ENCODE measurements at regions not wholly inside any gene's neighbourhood (a gene's known extent, or its start where the extent isn't known, plus 50 kb on each side); places are given as distances from the start of the nearest gene placed in this dataset.

- DNase-seq (ENCODE audit: low spot score), result no peak
Observed at GRCh38 chr11:101211407-101211975, 81.9 kb upstream of the PGR start.

DNA sequence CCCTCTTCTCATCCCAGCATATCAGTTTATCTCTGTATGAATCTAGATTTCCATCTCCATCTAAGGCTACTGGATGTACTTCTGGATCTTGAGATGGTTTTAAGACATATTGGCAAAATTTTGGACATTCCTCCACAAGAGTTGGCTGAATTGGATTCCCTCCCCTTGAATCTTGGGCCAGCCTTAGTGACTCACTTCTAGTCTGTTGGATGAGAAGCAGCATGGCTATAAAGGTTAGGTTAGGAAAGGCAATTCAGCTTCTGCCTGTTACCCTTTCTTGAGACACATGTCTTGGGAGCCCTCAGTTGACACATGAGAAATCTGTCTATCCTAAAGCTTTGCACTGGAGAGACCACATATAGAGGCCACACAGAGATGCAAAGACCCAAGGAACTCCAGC is 73.0 kb upstream of the PGR start:
- DNase-seq (ENCODE audit: low spot score), result no peak

- DNase-seq (ENCODE audit: low spot score), result no peak
Observed at GRCh38 chr11:101199416-101199815, 69.8 kb upstream of the PGR start.

DNA sequence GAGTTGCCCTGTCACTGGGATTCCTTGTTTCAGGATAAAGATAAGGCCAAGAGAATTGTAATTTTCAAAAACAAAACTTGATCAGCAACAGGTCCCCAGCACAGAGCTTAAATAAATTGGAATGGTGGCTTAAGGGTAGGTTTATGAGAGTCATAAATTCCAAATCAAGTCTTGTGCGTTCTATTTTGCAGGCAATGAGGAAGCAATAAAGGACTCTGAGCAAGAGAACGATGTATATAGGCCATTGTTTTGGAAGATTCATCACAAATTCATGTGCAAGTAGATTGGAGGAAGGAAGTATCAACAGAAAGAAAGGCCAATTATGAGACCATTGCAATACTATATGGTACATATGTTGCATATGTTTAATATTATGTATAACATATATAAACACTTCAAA is 65.7 kb upstream of the PGR start:
- DNase-seq (ENCODE audit: low spot score), result no peak

DNA sequence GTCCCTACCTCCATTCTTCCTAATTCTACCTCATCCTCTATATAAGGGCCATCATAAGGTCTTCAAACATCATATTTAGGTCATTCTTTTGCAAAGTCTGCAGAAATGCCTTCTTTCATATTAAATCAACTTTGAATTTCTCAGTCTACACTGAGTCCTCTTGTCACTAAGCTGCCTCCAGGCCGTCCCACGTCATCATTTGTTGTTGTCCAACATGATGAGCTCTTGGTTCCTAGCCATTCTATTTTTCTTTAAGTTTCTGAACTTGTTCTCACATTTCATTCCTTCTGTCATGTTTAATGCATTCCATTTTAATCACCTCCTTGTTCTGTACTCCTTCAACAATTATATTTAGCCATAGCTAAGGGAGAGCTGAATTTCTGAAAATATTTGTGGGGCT is 59.2 kb upstream of the PGR start:
- no peak for DNase-seq (ENCODE audit: low spot score)

- no peak for DNase-seq (ENCODE audit: low spot score)
Observed at GRCh38 chr11:101188173-101188572, 58.6 kb upstream of the PGR start.

DNA sequence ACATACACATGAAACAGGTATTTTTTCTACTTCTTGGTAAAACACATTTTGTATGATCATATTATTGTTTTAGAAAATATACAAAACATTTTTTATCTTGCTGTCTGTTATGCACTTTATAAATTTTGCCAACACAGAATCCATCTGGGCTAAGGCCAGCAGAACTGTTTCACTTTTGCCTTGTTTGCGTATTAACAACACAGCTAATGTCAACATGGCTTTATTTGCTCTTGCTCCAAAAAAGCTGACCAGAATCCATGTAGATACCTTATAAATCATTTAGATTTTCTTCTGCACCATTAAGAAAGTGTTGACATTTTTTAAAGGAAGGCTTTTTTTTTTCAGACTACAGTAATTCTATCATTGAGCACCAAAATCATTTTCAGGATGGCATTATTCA is 58.1 kb upstream of the PGR start:
- DNase-seq (ENCODE audit: low spot score), result no peak

- DNase-seq (ENCODE audit: low spot score), result no peak
Observed at GRCh38 chr11:101185985-101186384, 56.4 kb upstream of the PGR start.

DNA sequence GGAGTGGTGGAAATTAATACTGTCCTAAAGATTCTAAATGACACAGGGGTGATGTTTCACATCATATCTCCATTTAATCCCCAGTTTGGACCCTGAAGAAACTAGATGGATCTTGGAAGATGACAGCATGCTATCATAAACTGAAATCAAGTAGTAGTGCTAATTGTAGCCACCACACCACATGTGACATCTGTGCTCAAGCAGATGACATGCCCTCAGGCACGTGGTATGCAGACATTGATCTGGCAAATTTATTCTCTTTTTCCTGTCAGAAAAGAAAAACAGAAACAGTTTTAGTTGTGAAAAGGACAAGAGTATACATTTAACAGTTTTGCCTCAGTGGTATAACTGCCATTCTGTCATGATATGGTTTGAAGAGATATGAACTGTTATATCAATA is 52.9 kb upstream of the PGR start:
- no peak for DNase-seq (ENCODE audit: low spot score)

DNA sequence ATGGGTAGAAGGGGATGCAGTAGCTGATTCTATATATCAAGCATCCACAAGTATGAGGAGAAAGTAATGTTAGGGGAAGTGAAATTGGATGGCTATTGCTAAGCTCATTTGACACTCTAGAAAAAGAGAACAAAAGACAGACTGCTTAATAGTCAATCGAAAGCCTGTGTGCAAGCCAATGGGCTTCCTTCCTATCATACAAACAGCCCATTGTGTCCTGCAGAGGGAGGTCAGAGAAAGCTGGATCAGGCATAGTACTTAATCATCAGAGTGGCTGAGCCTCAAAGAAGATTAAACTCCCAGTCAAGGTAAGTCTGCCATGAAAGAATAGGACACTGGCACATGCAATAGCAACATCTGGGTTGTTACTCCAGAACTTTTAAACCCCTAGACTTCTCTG is 50.9 kb upstream of the PGR start:
- DNase-seq (ENCODE audit: low spot score), result no peak

All from RKO (cell line).